ENCODE measurements at regions not wholly inside any gene's neighbourhood (a gene's known extent, or its start where the extent isn't known, plus 50 kb on each side); places are given as distances from the start of the nearest gene placed in this dataset.

GRCh38 chr2:7132753-7133152, 215.5 kb downstream of the RNF144A start:
- TF ChIP-seq, protein P1, sequence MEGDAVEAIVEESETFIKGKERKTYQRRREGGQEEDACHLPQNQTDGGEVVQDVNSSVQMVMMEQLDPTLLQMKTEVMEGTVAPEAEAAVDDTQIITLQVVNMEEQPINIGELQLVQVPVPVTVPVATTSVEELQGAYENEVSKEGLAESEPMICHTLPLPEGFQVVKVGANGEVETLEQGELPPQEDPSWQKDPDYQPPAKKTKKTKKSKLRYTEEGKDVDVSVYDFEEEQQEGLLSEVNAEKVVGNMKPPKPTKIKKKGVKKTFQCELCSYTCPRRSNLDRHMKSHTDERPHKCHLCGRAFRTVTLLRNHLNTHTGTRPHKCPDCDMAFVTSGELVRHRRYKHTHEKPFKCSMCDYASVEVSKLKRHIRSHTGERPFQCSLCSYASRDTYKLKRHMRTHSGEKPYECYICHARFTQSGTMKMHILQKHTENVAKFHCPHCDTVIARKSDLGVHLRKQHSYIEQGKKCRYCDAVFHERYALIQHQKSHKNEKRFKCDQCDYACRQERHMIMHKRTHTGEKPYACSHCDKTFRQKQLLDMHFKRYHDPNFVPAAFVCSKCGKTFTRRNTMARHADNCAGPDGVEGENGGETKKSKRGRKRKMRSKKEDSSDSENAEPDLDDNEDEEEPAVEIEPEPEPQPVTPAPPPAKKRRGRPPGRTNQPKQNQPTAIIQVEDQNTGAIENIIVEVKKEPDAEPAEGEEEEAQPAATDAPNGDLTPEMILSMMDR (IDR thresholded peaks at IDR 0.05; ENCODE audit: low read depth, low read length, poor library complexity, severe bottlenecking), result no peak
- no peak for TF ChIP-seq EZH2phosphoT487 (IDR thresholded peaks at IDR 0.05; ENCODE audit: borderline replicate concordance, low read length)

All from DOHH2 (cell line).